ENCODE measurements at regions not wholly inside any gene's neighbourhood (a gene's known extent, or its start where the extent isn't known, plus 50 kb on each side); places are given as distances from the start of the nearest gene placed in this dataset.

GRCh38 chr10:101283762-101284100 is 54.5 kb upstream of the LBX1 start:
- Histone ChIP-seq H3K4me1 (ENCODE audit: control insufficient read depth in 1 of 2, insufficient read depth in 2 of 2, low read length in 2 of 2) (no peaks in the 10 kb centered on the region), H3K36me3 (ENCODE audit: control insufficient read depth in 1 of 2, insufficient read depth in 2 of 2, low read length in 2 of 2) (no peaks in the 10 kb centered on the region), H3K27ac (ENCODE audit: low read depth, low read length) (no peak overlapping the region), H3K27me3 (ENCODE audit: insufficient read depth, low read length) (no peaks in the 10 kb centered on the region), H3K9me3 (ENCODE audit: control insufficient read depth in 1 of 2, insufficient read depth in 1 of 2, low read depth in 1 of 2, low read length in 2 of 2) (no peaks in the 10 kb centered on the region), H3K4me3 (replicated peaks in 1 of 2; ENCODE audit: low read depth in 1 of 2, low read length in 2 of 2) (no peak overlapping the region), H3K9me2 (ENCODE audit: insufficient read depth) (no peaks in the 10 kb centered on the region), H3K79me2 (ENCODE audit: insufficient read depth, low read length) (no peaks in the 10 kb centered on the region), H3K9ac (ENCODE audit: low read length) (no peak overlapping the region), H2AFZ (ENCODE audit: low read depth, low read length, poor library complexity, severe bottlenecking) (no peak overlapping the region), H3K4me2 (ENCODE audit: low read length) (no peak overlapping the region), H4K20me1 (ENCODE audit: insufficient read depth) (no peaks in the 10 kb centered on the region)
- intact Hi-C loops (cut with micrococcal nuclease), result no loop called here
- ATAC-seq (no peak), DNase-seq (ENCODE audit: low read depth, low spot score) (no peak)
- RAD21 ChIA-PET (ENCODE audit: low non-redundant PET in 1 of 2, low total read pairs in 2 of 2, uncharacterized antibody in 2 of 2, unreplicated experiment in 2 of 2), result no interaction called here
- no peak for TF ChIP-seq POLR2A (IDR thresholded peaks at IDR 0.05; ENCODE audit: borderline replicate concordance, extremely low read depth, insufficient read depth, insufficient read length)
- no peak for TF ChIP-seq ZFX (IDR thresholded peaks at IDR 0.05)
- no peak for TF ChIP-seq MAX (IDR thresholded peaks at IDR 0.05)
- TF ChIP-seq CTCF (IDR thresholded peaks at IDR 0.05 in 2 of 3, conservative IDR thresholded peaks at IDR 0.05 in 1 of 3; ENCODE audit: borderline replicate concordance in 1 of 3, insufficient read depth in 1 of 3, low read depth in 2 of 3, low read length in 2 of 3), result no peak
- no peak for TF ChIP-seq SIN3A (IDR thresholded peaks at IDR 0.05; ENCODE audit: low read depth)
- no peak for TF ChIP-seq REST (IDR thresholded peaks at IDR 0.05; ENCODE audit: low read depth)
- TF ChIP-seq ZBTB33 (IDR thresholded peaks at IDR 0.05; ENCODE audit: extremely low read depth, insufficient replicate concordance, low read length), result no peak
- no peak for TF ChIP-seq EZH2 (IDR thresholded peaks at IDR 0.05)
- TF ChIP-seq FOSL1 (IDR thresholded peaks at IDR 0.05; ENCODE audit: low read depth), result no peak
- no peak for TF ChIP-seq SRF (IDR thresholded peaks at IDR 0.05; ENCODE audit: low read depth)
- no peak for TF ChIP-seq TCF7L2 (IDR thresholded peaks at IDR 0.05; ENCODE audit: borderline replicate concordance, extremely low read depth, insufficient read depth, insufficient read length)
- TF ChIP-seq ELF1 (IDR thresholded peaks at IDR 0.05; ENCODE audit: borderline replicate concordance, low read depth), result no peak
- no peak for TF ChIP-seq CEBPB (IDR thresholded peaks at IDR 0.05; ENCODE audit: low read depth)
- no TSS peak for BruUV-seq (replicated peaks)
- CTCF ChIA-PET, result no interaction called here
- POLR2A ChIA-PET, result no interaction called here
